Mesothelial cell of epicardium (in vitro differentiated cells): ENCODE measurements at regions not wholly inside any gene's neighbourhood (a gene's known extent, or its start where the extent isn't known, plus 50 kb on each side); places are given as distances from the start of the nearest gene placed in this dataset.

Source experiments
- DNase-seq, 2 experiments: peaks; one replicate each; pipeline ENCODE4 v3.0.0; 2021; ENCODE audit warnings: low spot score in 2 of 2; ENCODE audit not compliant: unreplicated experiment in 2 of 2
- H3K27ac Mint-ChIP-seq: 2 replicates; pipeline ENCODE4 v1.8.0; 2021; ENCODE audit warnings: mixed read lengths
- H3K27me3 Mint-ChIP-seq: 2 replicates; pipeline ENCODE4 v1.8.0; 2021; ENCODE audit warnings: low read depth, mixed read lengths
- H3K36me3 Mint-ChIP-seq: 2 replicates; pipeline ENCODE4 v1.8.0; 2021; ENCODE audit warnings: mixed read lengths
- H3K4me1 Mint-ChIP-seq: 2 replicates; pipeline ENCODE4 v1.8.0; 2021; ENCODE audit warnings: mixed read lengths
- H3K4me3 Mint-ChIP-seq: 2 replicates; pipeline ENCODE4 v1.8.0; 2021; ENCODE audit warnings: mild to moderate bottlenecking, moderate library complexity, mixed read lengths
- H3K9me3 Mint-ChIP-seq: 2 replicates; pipeline ENCODE4 v1.8.0; 2021; ENCODE audit warnings: mixed read lengths
- TF ChIP-seq, protein P1 (sequence below): fragments of 200-600 bp; sonication (generic); IDR thresholded peaks from one replicate; pipeline ENCODE4 v1.5.0; 2021; ENCODE audit warnings: antibody characterized with exemption; ENCODE audit not compliant: unreplicated experiment

- Mint-ChIP-seq H3K36me3 (no peaks in the 10 kb centered on the region), H3K4me1 (no peaks in the 10 kb centered on the region), H3K4me3 (no peak overlapping the region), H3K27me3 (no peaks in the 10 kb centered on the region), H3K27ac (no peak overlapping the region), H3K9me3 (peaks cover 28% of the 10 kb centered on the region)
- no peak for DNase-seq
- TF ChIP-seq, protein P1, sequence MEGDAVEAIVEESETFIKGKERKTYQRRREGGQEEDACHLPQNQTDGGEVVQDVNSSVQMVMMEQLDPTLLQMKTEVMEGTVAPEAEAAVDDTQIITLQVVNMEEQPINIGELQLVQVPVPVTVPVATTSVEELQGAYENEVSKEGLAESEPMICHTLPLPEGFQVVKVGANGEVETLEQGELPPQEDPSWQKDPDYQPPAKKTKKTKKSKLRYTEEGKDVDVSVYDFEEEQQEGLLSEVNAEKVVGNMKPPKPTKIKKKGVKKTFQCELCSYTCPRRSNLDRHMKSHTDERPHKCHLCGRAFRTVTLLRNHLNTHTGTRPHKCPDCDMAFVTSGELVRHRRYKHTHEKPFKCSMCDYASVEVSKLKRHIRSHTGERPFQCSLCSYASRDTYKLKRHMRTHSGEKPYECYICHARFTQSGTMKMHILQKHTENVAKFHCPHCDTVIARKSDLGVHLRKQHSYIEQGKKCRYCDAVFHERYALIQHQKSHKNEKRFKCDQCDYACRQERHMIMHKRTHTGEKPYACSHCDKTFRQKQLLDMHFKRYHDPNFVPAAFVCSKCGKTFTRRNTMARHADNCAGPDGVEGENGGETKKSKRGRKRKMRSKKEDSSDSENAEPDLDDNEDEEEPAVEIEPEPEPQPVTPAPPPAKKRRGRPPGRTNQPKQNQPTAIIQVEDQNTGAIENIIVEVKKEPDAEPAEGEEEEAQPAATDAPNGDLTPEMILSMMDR: no peak
These were observed 495.9 kb upstream of the CNTNAP5 start for GRCh38 chr2:123528996-123529707.

DNA sequence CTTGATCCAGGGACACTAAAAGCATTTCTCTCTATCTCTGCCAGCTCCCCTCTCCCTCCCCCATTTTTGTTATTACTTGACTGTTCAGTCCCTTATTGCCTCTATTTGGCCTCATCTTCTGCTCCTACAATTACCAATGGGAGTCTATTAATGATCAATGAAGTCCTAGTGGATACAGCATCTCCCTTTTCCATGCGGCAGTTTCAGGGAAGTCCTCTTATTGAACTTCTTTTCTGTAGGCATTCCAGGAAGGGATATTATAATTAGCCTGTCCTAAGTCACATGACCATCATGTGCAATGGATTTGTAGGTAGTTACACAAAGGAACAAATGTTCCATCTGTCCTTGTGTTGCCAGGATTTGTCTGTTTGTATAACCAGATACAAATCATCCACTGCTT lies 495.1 kb upstream of the CNTNAP5 start:
- H3K4me1 Mint-ChIP-seq: no peaks in the 10 kb centered on the region
- H3K4me3 Mint-ChIP-seq: no peak overlapping the region
- DNase-seq: no peak
- no peaks in the 10 kb centered on the region for H3K36me3 Mint-ChIP-seq
- H3K27ac Mint-ChIP-seq: no peak overlapping the region
- H3K27me3 Mint-ChIP-seq: no peaks in the 10 kb centered on the region
- H3K9me3 Mint-ChIP-seq: peaks cover 24% of the 10 kb centered on the region
- TF ChIP-seq, protein P1: no peak

GRCh38 chr2:123532126-123532525 lies 493.0 kb upstream of the CNTNAP5 start:
- Mint-ChIP-seq H3K36me3 (no peaks in the 10 kb centered on the region), H3K9me3 (peaks cover 18% of the 10 kb centered on the region), H3K27ac (no peak overlapping the region), H3K27me3 (no peaks in the 10 kb centered on the region), H3K4me1 (no peaks in the 10 kb centered on the region), H3K4me3 (no peak overlapping the region)
- TF ChIP-seq, protein P1: no peak
- no peak for DNase-seq

- Mint-ChIP-seq H3K27ac (no peak overlapping the region), H3K36me3 (no peaks in the 10 kb centered on the region), H3K4me3 (no peak overlapping the region), H3K27me3 (no peaks in the 10 kb centered on the region), H3K9me3 (peaks cover 24% of the 10 kb centered on the region), H3K4me1 (no peaks in the 10 kb centered on the region)
- DNase-seq: no peak
- TF ChIP-seq, protein P1: no peak
These were observed 492.1 kb upstream of the CNTNAP5 start for GRCh38 chr2:123532994-123533393.

DNA sequence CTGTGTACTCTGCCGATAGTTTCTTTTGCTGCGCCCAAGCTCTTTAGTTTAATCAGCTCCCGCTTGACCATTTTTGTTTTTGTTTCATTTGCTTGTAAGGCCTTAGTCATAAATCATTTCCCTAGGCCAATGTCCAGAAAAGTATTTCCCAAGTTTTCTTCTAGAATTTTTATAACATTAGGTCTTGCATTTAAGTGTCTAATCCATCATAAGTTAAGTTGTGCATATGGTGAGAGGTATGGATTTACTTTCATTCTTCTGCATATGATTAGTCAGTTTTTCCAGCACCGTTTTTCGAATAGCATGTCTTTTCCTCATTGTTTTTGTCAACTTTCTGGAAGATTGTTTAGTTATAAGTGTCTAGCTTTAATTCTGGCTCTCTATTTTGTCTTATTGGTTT lies 484.8 kb upstream of the CNTNAP5 start:
- TF ChIP-seq, protein P1: no peak
- Mint-ChIP-seq H3K9me3 (peaks cover 50% of the 10 kb centered on the region), H3K4me1 (no peaks in the 10 kb centered on the region), H3K27ac (no peak overlapping the region), H3K36me3 (no peaks in the 10 kb centered on the region), H3K4me3 (no peak overlapping the region), H3K27me3 (no peaks in the 10 kb centered on the region)
- DNase-seq: no peak
